Fibroblast of mammary gland (primary cell): ENCODE measurements at regions not wholly inside any gene's neighbourhood (a gene's known extent, or its start where the extent isn't known, plus 50 kb on each side); places are given as distances from the start of the nearest gene placed in this dataset.

Source experiments
- DNase-seq: peaks from one replicate; pipeline ENCODE4 v3.0.0-alpha.2; 2010; ENCODE audit warnings: low read depth
- H3K4me3 ChIP-seq: 2 replicates; pipeline ENCODE4 v1.5.1; 2011; ENCODE audit warnings: low read depth, mild to moderate bottlenecking, low read length, moderate library complexity; ENCODE audit not compliant: control insufficient read depth
- TF ChIP-seq, protein P1 (sequence below): conservative IDR thresholded peaks from 2 replicates; pipeline ENCODE4 v1.5.1; 2011; ENCODE audit warnings: low read depth, low read length, inconsistent platforms; ENCODE audit not compliant: control insufficient read depth, insufficient read depth

DNA sequence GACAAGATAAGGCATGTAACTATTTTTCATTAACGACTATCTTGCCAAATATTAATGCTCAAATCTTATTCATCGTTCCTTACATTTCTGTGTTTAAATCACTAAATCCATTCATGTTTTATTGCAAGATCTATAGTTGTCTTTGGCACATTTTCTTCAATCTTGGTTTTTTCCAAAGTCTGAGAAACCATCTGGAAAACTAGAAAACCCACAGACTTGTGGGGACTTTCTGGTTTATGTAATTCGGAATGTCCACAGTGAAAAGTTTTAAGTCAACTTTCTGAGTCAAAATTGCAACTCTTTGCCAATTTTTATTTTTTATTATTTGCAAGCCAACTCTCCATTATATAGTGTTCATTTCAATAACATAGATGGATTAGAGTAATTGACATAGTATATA lies 520.8 kb upstream of the ADAMTS5 start:
- TF ChIP-seq, protein P1, sequence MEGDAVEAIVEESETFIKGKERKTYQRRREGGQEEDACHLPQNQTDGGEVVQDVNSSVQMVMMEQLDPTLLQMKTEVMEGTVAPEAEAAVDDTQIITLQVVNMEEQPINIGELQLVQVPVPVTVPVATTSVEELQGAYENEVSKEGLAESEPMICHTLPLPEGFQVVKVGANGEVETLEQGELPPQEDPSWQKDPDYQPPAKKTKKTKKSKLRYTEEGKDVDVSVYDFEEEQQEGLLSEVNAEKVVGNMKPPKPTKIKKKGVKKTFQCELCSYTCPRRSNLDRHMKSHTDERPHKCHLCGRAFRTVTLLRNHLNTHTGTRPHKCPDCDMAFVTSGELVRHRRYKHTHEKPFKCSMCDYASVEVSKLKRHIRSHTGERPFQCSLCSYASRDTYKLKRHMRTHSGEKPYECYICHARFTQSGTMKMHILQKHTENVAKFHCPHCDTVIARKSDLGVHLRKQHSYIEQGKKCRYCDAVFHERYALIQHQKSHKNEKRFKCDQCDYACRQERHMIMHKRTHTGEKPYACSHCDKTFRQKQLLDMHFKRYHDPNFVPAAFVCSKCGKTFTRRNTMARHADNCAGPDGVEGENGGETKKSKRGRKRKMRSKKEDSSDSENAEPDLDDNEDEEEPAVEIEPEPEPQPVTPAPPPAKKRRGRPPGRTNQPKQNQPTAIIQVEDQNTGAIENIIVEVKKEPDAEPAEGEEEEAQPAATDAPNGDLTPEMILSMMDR = no peak
- no peak overlapping the region for H3K4me3 ChIP-seq
- DNase-seq = no peak

DNA sequence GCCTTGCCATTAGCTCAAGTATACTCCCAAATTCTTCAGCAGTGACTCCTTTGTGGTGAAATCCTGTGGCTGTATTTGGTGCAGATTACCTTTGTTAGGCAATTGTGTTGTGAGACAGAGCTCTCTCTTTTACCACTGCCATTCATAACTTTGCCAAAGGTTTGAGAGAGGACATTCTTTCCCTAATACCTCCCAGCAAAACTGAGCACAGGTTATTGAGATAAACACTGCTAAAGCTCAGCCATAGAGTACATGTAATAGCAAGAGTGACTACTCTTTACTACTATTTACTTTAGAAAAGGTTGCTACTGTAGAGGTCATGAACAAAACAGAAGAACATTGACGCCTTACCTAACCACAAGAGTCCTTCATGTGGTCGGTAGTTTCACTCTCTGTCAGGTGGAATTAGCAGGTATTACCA lies 514.0 kb upstream of the ADAMTS5 start:
- TF ChIP-seq, protein P1 = no peak
- H3K4me3 ChIP-seq = no peak overlapping the region
- peak; percentile 63 for DNase-seq

DNA sequence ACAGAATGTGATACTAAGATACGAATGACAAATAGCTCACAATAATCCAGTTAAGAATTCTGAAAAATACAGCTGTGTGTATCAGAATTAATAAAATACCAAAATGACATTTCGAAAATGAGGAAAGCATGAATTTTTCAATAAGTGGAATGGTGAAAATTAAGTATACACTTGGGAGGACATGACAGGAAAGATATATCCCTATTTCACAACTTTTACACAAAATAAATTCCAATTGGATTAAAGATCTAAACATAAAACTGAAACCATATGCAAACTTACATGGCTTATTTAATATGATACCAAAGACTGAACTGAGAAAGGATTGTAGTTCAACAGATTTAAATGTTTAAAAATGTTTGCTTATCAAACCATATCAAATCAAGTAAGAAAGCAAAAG lies 510.4 kb upstream of the ADAMTS5 start:
- DNase-seq = peak; percentile 49
- no peak overlapping the region for H3K4me3 ChIP-seq
- TF ChIP-seq, protein P1 = no peak

DNA sequence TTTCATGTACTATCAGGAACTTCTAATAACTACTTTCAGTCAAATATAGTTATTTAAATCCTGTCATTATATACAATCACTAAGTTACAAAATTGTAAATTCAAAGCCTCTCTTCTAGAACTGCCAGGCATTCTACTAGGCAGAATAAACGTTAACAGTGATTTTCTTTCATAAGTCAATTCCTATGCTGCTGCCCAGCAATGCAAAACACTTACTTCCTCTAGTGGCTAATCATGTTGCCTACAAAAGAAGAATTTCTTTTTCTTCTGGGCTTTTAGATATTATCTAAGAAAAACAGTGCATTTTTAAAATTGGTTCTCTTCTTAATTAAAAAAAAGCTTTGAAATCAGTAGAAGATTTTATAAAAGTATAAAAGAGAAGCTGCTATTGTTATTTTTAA lies 509.8 kb upstream of the ADAMTS5 start:
- no peak overlapping the region for H3K4me3 ChIP-seq
- TF ChIP-seq, protein P1 = peak; percentile 84
- DNase-seq = peak; percentile 68

DNA sequence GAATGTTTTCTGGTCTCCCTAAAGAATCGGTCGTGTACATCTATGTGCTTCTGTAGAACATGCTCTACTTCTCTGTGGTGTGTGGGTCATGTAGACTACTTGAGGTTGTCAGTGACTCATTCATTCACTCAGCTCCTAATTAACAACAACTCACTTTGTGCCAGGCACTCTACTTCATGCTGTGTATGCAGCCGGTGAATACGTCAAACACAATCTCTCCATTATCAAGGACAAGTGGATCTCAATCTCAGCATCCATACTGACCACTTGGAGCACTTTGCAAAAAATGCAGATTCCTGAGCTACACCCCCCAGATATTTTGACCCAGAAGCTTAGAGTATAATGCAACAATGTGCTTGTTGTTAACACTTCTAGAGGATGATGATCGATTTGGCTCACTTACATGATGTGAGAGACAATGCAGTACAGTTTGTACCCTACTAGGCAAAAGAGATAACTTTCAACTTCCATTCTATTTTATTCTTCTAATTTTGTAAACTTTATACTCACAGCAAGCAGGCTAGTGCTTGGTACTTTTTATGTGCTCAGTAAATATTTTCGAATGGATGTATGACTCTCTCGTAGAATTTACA lies 508.6 kb upstream of the ADAMTS5 start:
- DNase-seq = peak; percentile 18
- H3K4me3 ChIP-seq = no peak overlapping the region
- TF ChIP-seq, protein P1 = no peak

DNA sequence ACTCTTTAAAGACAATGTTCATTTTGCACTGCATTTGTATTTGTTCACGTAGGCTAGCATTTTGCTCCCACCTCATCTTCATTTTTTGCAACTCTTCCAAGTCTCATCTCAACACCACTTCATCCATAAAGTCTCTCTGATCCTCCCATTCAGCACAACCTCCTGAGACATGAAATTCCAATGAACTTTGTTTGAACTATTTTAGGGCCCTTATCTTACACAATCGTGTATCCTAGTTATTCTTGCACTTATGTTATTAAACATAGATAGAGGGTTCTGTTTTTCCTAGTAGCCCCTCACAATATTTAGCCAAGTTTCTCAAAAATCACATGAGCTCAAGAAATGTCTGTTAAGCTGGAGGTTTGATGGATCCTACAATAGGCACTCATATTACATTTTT lies 500.5 kb upstream of the ADAMTS5 start:
- no peak for DNase-seq
- no peak overlapping the region for H3K4me3 ChIP-seq
- TF ChIP-seq, protein P1 = no peak

DNA sequence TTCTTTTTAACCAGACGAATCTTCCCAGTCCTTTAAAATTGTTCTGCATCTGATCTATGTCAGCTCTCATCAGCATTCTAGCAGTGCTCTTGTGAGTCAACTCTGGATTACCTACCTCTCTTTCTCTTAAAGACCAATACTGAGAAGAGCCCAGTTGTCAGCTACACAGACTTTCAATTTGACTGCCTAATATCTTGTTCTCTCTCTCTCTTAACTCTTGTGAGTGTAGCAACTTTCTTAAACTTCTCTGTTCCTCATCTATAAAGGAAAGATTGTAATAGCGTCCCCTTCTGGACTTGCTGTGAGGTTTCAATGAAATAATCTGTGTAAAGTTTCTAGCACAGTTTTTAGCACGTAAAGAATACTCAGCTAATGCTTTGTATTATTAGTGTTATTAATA lies 499.3 kb upstream of the ADAMTS5 start:
- TF ChIP-seq, protein P1 = no peak
- no peak for DNase-seq
- no peak overlapping the region for H3K4me3 ChIP-seq
